ENCODE measurements at regions not wholly inside any gene's neighbourhood (a gene's known extent, or its start where the extent isn't known, plus 50 kb on each side); places are given as distances from the start of the nearest gene placed in this dataset.

- no peak for TF ChIP-seq TCF12 (IDR thresholded peaks at IDR 0.05; ENCODE audit: low read depth, low read length)
- TF ChIP-seq EP300 (IDR thresholded peaks at IDR 0.05; ENCODE audit: borderline replicate concordance in 1 of 2, low read depth in 2 of 2, low read length in 2 of 2), result no peak
- TF ChIP-seq CBX5 (IDR thresholded peaks at IDR 0.05; ENCODE audit: low read depth, low read length), result no peak
- no peak for TF ChIP-seq HDAC6 (IDR thresholded peaks at IDR 0.05; ENCODE audit: low read depth, low read length)
- no peak for TF ChIP-seq SIRT6 (IDR thresholded peaks at IDR 0.05; ENCODE audit: low read length)
- TF ChIP-seq MAFK (IDR thresholded peaks at IDR 0.05; ENCODE audit: low read depth, low read length), result no peak
- TF ChIP-seq BACH1 (IDR thresholded peaks at IDR 0.05; ENCODE audit: low read length), result no peak
- TF ChIP-seq CTBP2 (IDR thresholded peaks at IDR 0.05; ENCODE audit: borderline replicate concordance, insufficient read depth, insufficient read length, low read length), result no peak
These were observed 458.4 kb downstream of the HINT1 start (continued) for GRCh38 chr5:130706696-130707095.

Measured in H1 (cell line).